Effector CD4-positive, alpha-beta T cell (primary cell): ENCODE measurements at regions not wholly inside any gene's neighbourhood (a gene's known extent, or its start where the extent isn't known, plus 50 kb on each side); places are given as distances from the start of the nearest gene placed in this dataset.
"Not testable (repeated sequence)": the region's sequence is repeated elsewhere in the genome, so short reads cannot be mapped to it uniquely, and the experiment has no call there.

Experiments
- DNase-seq: peaks from one replicate; pipeline ENCODE4 v3.0.0-alpha.2; 2020

GRCh38 chr13:104984296-104984818 lies 1551.1 kb downstream of the EFNB2 start:
- no peak for DNase-seq

GRCh38 chr13:104983601-104984000 lies 1551.9 kb downstream of the EFNB2 start:
- no peak for DNase-seq

GRCh38 chr13:104980586-104980985 lies 1554.9 kb downstream of the EFNB2 start:
- no peak for DNase-seq

GRCh38 chr13:104979281-104980030 lies 1556.0 kb downstream of the EFNB2 start:
- DNase-seq: no peak

- DNase-seq: no peak
These were observed 1558.5 kb downstream of the EFNB2 start for GRCh38 chr13:104976986-104977385.

- DNase-seq: no peak
These were observed 1560.2 kb downstream of the EFNB2 start for GRCh38 chr13:104975272-104975671.

- DNase-seq: no peak
These were observed 1566.6 kb downstream of the EFNB2 start for GRCh38 chr13:104968876-104969275.

GRCh38 chr13:104967836-104968630 lies 1567.4 kb downstream of the EFNB2 start:
- no peak for DNase-seq

GRCh38 chr13:104967376-104967775 lies 1568.1 kb downstream of the EFNB2 start:
- DNase-seq: no peak

GRCh38 chr13:104962411-104962810 lies 1573.1 kb downstream of the EFNB2 start:
- no peak for DNase-seq

- no peak for DNase-seq
These were observed 1574.2 kb downstream of the EFNB2 start for GRCh38 chr13:104961246-104961645.

- no peak for DNase-seq
These were observed 1581.3 kb downstream of the EFNB2 start for GRCh38 chr13:104954210-104954609.

- no peak for DNase-seq
These were observed 1581.9 kb downstream of the EFNB2 start for GRCh38 chr13:104953588-104953987.

- no peak for DNase-seq
These were observed 1585.4 kb downstream of the EFNB2 start for GRCh38 chr13:104949840-104950740.

- DNase-seq: no peak
These were observed 1591.3 kb downstream of the EFNB2 start for GRCh38 chr13:104944176-104944575.

GRCh38 chr13:104943331-104943730 lies 1592.1 kb downstream of the EFNB2 start:
- DNase-seq: no peak

- no peak for DNase-seq
These were observed 1597.6 kb downstream of the EFNB2 start for GRCh38 chr13:104937881-104938280.

GRCh38 chr13:104936304-104936703 lies 1599.2 kb downstream of the EFNB2 start:
- DNase-seq: no peak

GRCh38 chr13:104920513-104920912 lies 1614.9 kb downstream of the EFNB2 start:
- DNase-seq: not testable (repeated sequence)

GRCh38 chr13:104920091-104920490 lies 1615.4 kb downstream of the EFNB2 start:
- no peak for DNase-seq

GRCh38 chr13:104900191-104900817 lies 1635.2 kb downstream of the EFNB2 start:
- no peak for DNase-seq

- DNase-seq: no peak
These were observed 1637.0 kb downstream of the EFNB2 start for GRCh38 chr13:104898484-104898883.
